ENCODE measurements at regions not wholly inside any gene's neighbourhood (a gene's known extent, or its start where the extent isn't known, plus 50 kb on each side); places are given as distances from the start of the nearest gene placed in this dataset.

GRCh38 chr13:54034047-54034446, 1005.4 kb downstream of the OLFM4 start:
- TF ChIP-seq, protein P1, sequence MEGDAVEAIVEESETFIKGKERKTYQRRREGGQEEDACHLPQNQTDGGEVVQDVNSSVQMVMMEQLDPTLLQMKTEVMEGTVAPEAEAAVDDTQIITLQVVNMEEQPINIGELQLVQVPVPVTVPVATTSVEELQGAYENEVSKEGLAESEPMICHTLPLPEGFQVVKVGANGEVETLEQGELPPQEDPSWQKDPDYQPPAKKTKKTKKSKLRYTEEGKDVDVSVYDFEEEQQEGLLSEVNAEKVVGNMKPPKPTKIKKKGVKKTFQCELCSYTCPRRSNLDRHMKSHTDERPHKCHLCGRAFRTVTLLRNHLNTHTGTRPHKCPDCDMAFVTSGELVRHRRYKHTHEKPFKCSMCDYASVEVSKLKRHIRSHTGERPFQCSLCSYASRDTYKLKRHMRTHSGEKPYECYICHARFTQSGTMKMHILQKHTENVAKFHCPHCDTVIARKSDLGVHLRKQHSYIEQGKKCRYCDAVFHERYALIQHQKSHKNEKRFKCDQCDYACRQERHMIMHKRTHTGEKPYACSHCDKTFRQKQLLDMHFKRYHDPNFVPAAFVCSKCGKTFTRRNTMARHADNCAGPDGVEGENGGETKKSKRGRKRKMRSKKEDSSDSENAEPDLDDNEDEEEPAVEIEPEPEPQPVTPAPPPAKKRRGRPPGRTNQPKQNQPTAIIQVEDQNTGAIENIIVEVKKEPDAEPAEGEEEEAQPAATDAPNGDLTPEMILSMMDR (conservative IDR thresholded peaks at IDR 0.05; ENCODE audit: low read depth, low read length), result no peak
- TF ChIP-seq EZH2 (IDR thresholded peaks at IDR 0.05; ENCODE audit: low read length, unreplicated experiment) (no peak), EZH2phosphoT487 (IDR thresholded peaks at IDR 0.05; ENCODE audit: borderline replicate concordance, low read length) (no peak)

All from PC-3 (cell line).